GM21360 (cell line): ENCODE measurements at regions not wholly inside any gene's neighbourhood (a gene's known extent, or its start where the extent isn't known, plus 50 kb on each side); places are given as distances from the start of the nearest gene placed in this dataset.
"Not testable (repeated sequence)": the region's sequence is repeated elsewhere in the genome, so short reads cannot be mapped to it uniquely, and the experiment has no call there.

Source experiments
- ATAC-seq: cut with Tn5 transposase; IDR thresholded peaks from one replicate; pipeline ENCODE4 v1.9.1; 2021; ENCODE audit warnings: mild to moderate bottlenecking, moderate library complexity; ENCODE audit not compliant: unreplicated experiment

GRCh38 chr2:56934866-56935265 is 751.1 kb downstream of the CCDC85A start:
- ATAC-seq: no peak

- no peak for ATAC-seq
Measured at GRCh38 chr2:56940054-56940453, 756.3 kb downstream of the CCDC85A start.

GRCh38 chr2:56952871-56953270 is 769.1 kb downstream of the CCDC85A start:
- no peak for ATAC-seq

GRCh38 chr2:56960581-56960980 is 776.8 kb downstream of the CCDC85A start:
- no peak for ATAC-seq

- ATAC-seq: no peak
Measured at GRCh38 chr2:56962673-56963072, 778.9 kb downstream of the CCDC85A start.

- no peak for ATAC-seq
Measured at GRCh38 chr2:56969513-56969912, 785.7 kb downstream of the CCDC85A start.

GRCh38 chr2:56971383-56971974 is 787.7 kb downstream of the CCDC85A start:
- no peak for ATAC-seq

- no peak for ATAC-seq
Measured at GRCh38 chr2:56981554-56981953, 797.8 kb downstream of the CCDC85A start.

- ATAC-seq: no peak
Measured at GRCh38 chr2:56985609-56986008, 801.8 kb downstream of the CCDC85A start.

GRCh38 chr2:57022496-57022895 is 838.7 kb downstream of the CCDC85A start:
- no peak for ATAC-seq

GRCh38 chr2:57044931-57045635 is 861.3 kb downstream of the CCDC85A start:
- no peak for ATAC-seq

GRCh38 chr2:57049273-57049672 is 865.5 kb downstream of the CCDC85A start:
- ATAC-seq: no peak

- no peak for ATAC-seq
Measured at GRCh38 chr2:57050007-57050406, 866.2 kb downstream of the CCDC85A start.

GRCh38 chr2:57066301-57066700 is 882.5 kb downstream of the CCDC85A start:
- ATAC-seq: not testable (repeated sequence)

GRCh38 chr2:57075226-57075625 is 891.4 kb downstream of the CCDC85A start:
- no peak for ATAC-seq

GRCh38 chr2:57080035-57080434 is 896.2 kb downstream of the CCDC85A start:
- ATAC-seq: no peak

GRCh38 chr2:57084697-57085281 is 901.0 kb downstream of the CCDC85A start:
- ATAC-seq: no peak

GRCh38 chr2:57093020-57093419 is 909.2 kb downstream of the CCDC85A start:
- no peak for ATAC-seq

- ATAC-seq: no peak
Measured at GRCh38 chr2:57097855-57098254, 914.1 kb downstream of the CCDC85A start.

GRCh38 chr2:57100436-57100835 is 916.6 kb downstream of the CCDC85A start:
- ATAC-seq: no peak

GRCh38 chr2:57105694-57106093 is 921.9 kb downstream of the CCDC85A start:
- no peak for ATAC-seq

GRCh38 chr2:57107353-57107752 is 923.6 kb downstream of the CCDC85A start:
- no peak for ATAC-seq
